ENCODE measurements at regions not wholly inside any gene's neighbourhood (a gene's known extent, or its start where the extent isn't known, plus 50 kb on each side); places are given as distances from the start of the nearest gene placed in this dataset.

DNA sequence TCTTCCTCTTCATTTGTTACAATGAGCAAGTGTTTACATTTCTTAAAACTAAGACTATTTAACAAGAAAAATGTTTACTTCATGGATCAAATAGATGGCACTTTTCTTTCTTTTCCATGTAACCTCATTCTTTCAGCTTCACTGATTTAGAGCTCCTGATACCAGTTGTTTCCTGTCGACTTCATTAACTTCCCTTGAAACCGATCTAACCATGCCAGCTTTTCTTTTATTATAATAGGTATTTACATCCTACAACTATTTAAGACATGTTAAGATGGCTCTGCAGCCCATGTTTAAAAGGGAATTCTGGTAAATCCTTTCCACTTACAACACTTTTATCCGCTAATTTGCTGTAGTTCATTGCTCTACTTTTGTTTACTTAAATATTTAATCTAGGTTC, 107.3 kb upstream of the DCN start:
- TF ChIP-seq, protein P1, sequence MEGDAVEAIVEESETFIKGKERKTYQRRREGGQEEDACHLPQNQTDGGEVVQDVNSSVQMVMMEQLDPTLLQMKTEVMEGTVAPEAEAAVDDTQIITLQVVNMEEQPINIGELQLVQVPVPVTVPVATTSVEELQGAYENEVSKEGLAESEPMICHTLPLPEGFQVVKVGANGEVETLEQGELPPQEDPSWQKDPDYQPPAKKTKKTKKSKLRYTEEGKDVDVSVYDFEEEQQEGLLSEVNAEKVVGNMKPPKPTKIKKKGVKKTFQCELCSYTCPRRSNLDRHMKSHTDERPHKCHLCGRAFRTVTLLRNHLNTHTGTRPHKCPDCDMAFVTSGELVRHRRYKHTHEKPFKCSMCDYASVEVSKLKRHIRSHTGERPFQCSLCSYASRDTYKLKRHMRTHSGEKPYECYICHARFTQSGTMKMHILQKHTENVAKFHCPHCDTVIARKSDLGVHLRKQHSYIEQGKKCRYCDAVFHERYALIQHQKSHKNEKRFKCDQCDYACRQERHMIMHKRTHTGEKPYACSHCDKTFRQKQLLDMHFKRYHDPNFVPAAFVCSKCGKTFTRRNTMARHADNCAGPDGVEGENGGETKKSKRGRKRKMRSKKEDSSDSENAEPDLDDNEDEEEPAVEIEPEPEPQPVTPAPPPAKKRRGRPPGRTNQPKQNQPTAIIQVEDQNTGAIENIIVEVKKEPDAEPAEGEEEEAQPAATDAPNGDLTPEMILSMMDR (IDR thresholded peaks at IDR 0.05; ENCODE audit: low read depth, low read length): no peak
- TF ChIP-seq EZH2phosphoT487 (IDR thresholded peaks at IDR 0.05; ENCODE audit: low read depth): no peak

Measured in OCI-LY3 (cell line).